Thyroid gland (tissue), 4 donors: ENCODE measurements at regions not wholly inside any gene's neighbourhood (a gene's known extent, or its start where the extent isn't known, plus 50 kb on each side); places are given as distances from the start of the nearest gene placed in this dataset.

ENCODE experiments used
- CTCF ChIP-seq, 6 experiments: fragments of 200-600 bp in 3 of 6; fragments of 450-650 bp in 3 of 6; sonication (generic) in 3 of 6; IDR thresholded peaks; one replicate each; pipeline ENCODE4 v1.5.1; 2016 to 2019; ENCODE audit warnings: antibody characterized with exemption in 6 of 6, mild to moderate bottlenecking in 2 of 6, inconsistent platforms in 1 of 6, moderate library complexity in 1 of 6
- POLR2A ChIP-seq, 2 donors: fragments of 450-650 bp; IDR thresholded peaks; one replicate each; pipeline ENCODE4 v1.6.1; 2017; ENCODE audit warnings: antibody characterized with exemption in 2 of 2, mild to moderate bottlenecking in 2 of 2, moderate library complexity in 1 of 2

- no peak for TF ChIP-seq CTCF (IDR thresholded peaks at IDR 0.05)
- no peak for TF ChIP-seq POLR2A (IDR thresholded peaks at IDR 0.05)
Measured at GRCh38 chr6:54481091-54481490, 172.8 kb downstream of the TINAG start.
